Right lobe of liver (tissue), 6 donors: ENCODE measurements at regions not wholly inside any gene's neighbourhood (a gene's known extent, or its start where the extent isn't known, plus 50 kb on each side); places are given as distances from the start of the nearest gene placed in this dataset.

ENCODE experiments used
- ATAC-seq, 4 donors: fragments of 200-7000 bp; cut with Tn5 transposase; one replicate each; pipeline ENCODE4 v1.9.1; 2020; ENCODE audit warnings: mild to moderate bottlenecking in 4 of 4, moderate library complexity in 4 of 4
- DNase-seq, 3 donors: peaks; one replicate each; pipeline ENCODE4 v3.0.0-alpha.2; 2020
- H3K27ac ChIP-seq, 3 donors: fragments of 200-600 bp; one replicate each; pipeline ENCODE4 v1.8.0; 2022
- H3K27me3 ChIP-seq, 2 donors: fragments of 200-600 bp; one replicate each; pipeline ENCODE4 v1.8.0; 2022
- H3K36me3 ChIP-seq, 4 donors: fragments of 200-600 bp; sonication (generic) in 1 of 4; one replicate each; pipeline versions ENCODE4 v1.5.1 to v1.8.0; 2017 to 2022; ENCODE audit warnings: control low read depth in 1 of 4
- H3K4me1 ChIP-seq, 4 donors: fragments of 200-600 bp; sonication (generic) in 1 of 4; one replicate each; pipeline versions ENCODE4 v1.5.1 to v1.8.0; 2017 to 2022; ENCODE audit warnings: control low read depth in 1 of 4
- H3K4me3 ChIP-seq, 3 donors: fragments of 200-600 bp; one replicate each; pipeline ENCODE4 v1.8.0; 2022
- H3K9me3 ChIP-seq, 4 donors: fragments of 200-600 bp; sonication (generic) in 1 of 4; one replicate each; pipeline versions ENCODE4 v1.5.1 to v1.8.0; 2017 to 2022; ENCODE audit warnings: control low read depth in 1 of 4
- CTCF ChIP-seq, 4 donors: fragments of 200-600 bp in 3 of 4; fragments of 450-650 bp in 1 of 4; IDR thresholded peaks; one replicate each; pipeline versions ENCODE4 v1.5.1 to v1.8.0; 2016 to 2022; ENCODE audit warnings: antibody characterized with exemption in 4 of 4, mild to moderate bottlenecking in 2 of 4
- POLR2A ChIP-seq: fragments of 450-650 bp; IDR thresholded peaks from one replicate; pipeline ENCODE4 v1.6.1; 2017; ENCODE audit warnings: antibody characterized with exemption, mild to moderate bottlenecking
- WGBS: methylation state at CpG from one replicate; pipeline ENCODE4 v1.1.6; 2018; ENCODE audit warnings: low coverage, low lambda C conversion rate; ENCODE audit not compliant: insufficient coverage; ENCODE audit errors: missing lambda C conversion rate; 5-methylcytosine and 5-hydroxymethylcytosine counted together
- intact Hi-C, 2 donors: fragments of 100-400 bp; cut with DNase I; formaldehyde crosslinking; loops; one replicate each; pipeline versions ENCODE4 v1.11.2 to v1.14.1; 2022
- donor health status: DM: no; HTN: yes; CAD: no.
- donor health status: DM: no; HTN: no; CAD: no.
- donor health status: DM: no; HTN: no; CAD: no.
- donor health status: DM: no; HTN: yes; CAD: no.
- donor health status: DM: no; HTN: yes; CAD: no.

GRCh38 chr13:54965881-54966280, 1937.3 kb downstream of the OLFM4 start:
- WGBS: 35% methylated on average over 2 of the region's 2 CpGs
- H3K27ac ChIP-seq: no peak overlapping the region
- no peak for DNase-seq

GRCh38 chr13:54972838-54973237, 1944.2 kb downstream of the OLFM4 start:
- 32% methylated on average over 5 of the region's 5 CpGs for WGBS
- Histone ChIP-seq H3K27ac (no peak overlapping the region), H3K4me3 (no peak overlapping the region), H3K27me3 (no peaks in the 10 kb centered on the region), H3K9me3 (no peaks in the 10 kb centered on the region), H3K36me3 (no peaks in the 10 kb centered on the region), H3K4me1 (no peaks in the 10 kb centered on the region)
- intact Hi-C loops: no loop called here
- no peak for ATAC-seq
- TF ChIP-seq POLR2A (no peak), CTCF (IDR thresholded peaks at IDR 0.05) (no peak)
- DNase-seq: no peak

More at GRCh38 chr13:54965881-54966280, 1937.3 kb downstream of the OLFM4 start:
- TF ChIP-seq POLR2A (no peak), CTCF (IDR thresholded peaks at IDR 0.05) (no peak)
- ATAC-seq: no peak
- no peaks in the 10 kb centered on the region for H3K9me3 ChIP-seq
- H3K27me3 ChIP-seq: no peaks in the 10 kb centered on the region
- H3K4me3 ChIP-seq: no peak overlapping the region
- no peaks in the 10 kb centered on the region for H3K4me1 ChIP-seq
- H3K36me3 ChIP-seq: no peaks in the 10 kb centered on the region
- intact Hi-C loops: no loop called here

- Histone ChIP-seq H3K36me3 (no peaks in the 10 kb centered on the region), H3K27ac (no peak overlapping the region), H3K4me1 (no peaks in the 10 kb centered on the region), H3K27me3 (no peaks in the 10 kb centered on the region), H3K9me3 (no peaks in the 10 kb centered on the region), H3K4me3 (no peak overlapping the region)
- ATAC-seq (no peak), DNase-seq (no peak)
- TF ChIP-seq POLR2A (no peak), CTCF (IDR thresholded peaks at IDR 0.05) (no peak)
- WGBS: 26% methylated on average over 4 of the region's 4 CpGs
- intact Hi-C loops: no loop called here
Observed at GRCh38 chr13:54975676-54976075, 1947.1 kb downstream of the OLFM4 start.

GRCh38 chr13:54980651-54981050, 1952.0 kb downstream of the OLFM4 start:
- WGBS: 39% methylated on average over 3 of the region's 3 CpGs
- H3K36me3 ChIP-seq: no peaks in the 10 kb centered on the region
- intact Hi-C loops: no loop called here

More at GRCh38 chr13:54980651-54981050, 1952.0 kb downstream of the OLFM4 start:
- Histone ChIP-seq H3K27ac (no peak overlapping the region), H3K4me3 (no peak overlapping the region), H3K9me3 (no peaks in the 10 kb centered on the region), H3K27me3 (no peaks in the 10 kb centered on the region), H3K4me1 (no peaks in the 10 kb centered on the region)
- TF ChIP-seq CTCF (IDR thresholded peaks at IDR 0.05) (no peak), POLR2A (no peak)
- ATAC-seq: no peak
- no peak for DNase-seq
